Cerebellar nuclear complex (tissue), 1 donor: ENCODE measurements at regions not wholly inside any gene's neighbourhood (a gene's known extent, or its start where the extent isn't known, plus 50 kb on each side); places are given as distances from the start of the nearest gene placed in this dataset.
A peak's percentile ranks its signal among the peaks of the same experiment; 100 is the strongest.

Experiments used
- DNase-seq, 2 experiments: peaks; one replicate each; lab custom pipeline; 2025; lab: John Stamatoyannopoulos, UW

- no peak for DNase-seq
These were observed 381.6 kb downstream of the SIPA1L2 start for GRCh38 chr1:232248276-232248820.

- DNase-seq, result no peak
These were observed 382.3 kb downstream of the SIPA1L2 start for GRCh38 chr1:232247669-232248068.

DNA sequence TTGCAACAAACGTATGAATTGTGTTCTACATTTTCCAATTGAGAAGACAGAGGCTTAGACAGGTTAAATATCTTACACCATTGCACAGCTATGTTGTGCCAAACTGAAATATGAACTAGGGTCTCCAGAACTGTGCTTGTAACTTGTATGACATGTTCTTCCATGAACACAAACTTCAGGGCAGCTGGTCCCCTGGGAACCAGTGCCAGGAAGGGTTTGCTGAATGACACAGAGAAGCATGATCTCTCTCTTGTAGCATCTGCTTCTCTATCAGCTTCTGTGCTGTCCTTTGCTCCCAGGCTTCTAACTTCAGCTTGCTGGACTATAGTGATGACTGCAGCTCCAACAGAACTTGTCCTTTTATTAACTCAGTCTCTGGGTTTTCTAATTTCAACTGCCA lies 385.5 kb downstream of the SIPA1L2 start:
- DNase-seq, result no peak

GRCh38 chr1:232239998-232240397 lies 389.9 kb downstream of the SIPA1L2 start:
- DNase-seq, result no peak

DNA sequence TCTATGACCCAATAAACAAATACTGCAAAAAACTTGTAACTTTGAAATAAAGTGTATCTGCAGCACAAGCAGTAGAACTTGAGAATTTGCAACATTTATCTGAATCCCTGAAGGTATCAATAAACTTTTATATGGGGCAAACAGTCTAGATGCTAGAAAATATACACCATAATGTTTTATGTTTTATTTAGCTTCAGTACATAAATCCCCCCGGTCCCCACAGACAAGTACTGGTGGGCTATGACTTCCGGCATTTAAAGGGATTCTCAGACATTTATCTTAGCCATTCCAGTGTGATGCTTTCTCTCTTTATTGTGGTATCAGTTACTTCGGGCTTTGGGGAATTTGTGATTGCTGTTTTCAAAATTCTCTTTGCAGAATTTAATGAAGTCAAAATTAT lies 390.4 kb downstream of the SIPA1L2 start:
- DNase-seq, result no peak

DNA sequence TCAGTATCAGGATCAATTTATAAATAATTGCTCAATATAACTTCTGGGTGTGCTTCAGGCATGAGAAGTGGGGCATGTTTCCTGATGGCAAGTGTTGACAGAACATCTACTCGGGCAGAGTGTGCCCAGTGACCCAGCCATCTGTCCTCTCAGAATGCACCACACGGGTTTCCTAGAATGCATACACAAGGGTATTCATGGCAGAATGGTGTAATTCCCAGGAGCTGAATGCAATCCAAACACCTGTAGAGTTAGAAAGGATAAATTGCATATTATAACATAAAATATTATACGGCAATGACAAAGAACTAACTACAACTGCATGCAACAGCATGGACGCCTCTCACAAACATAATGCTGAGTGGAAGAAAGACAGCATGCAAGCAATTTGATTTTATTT lies 391.9 kb downstream of the SIPA1L2 start:
- no peak for DNase-seq

GRCh38 chr1:232227306-232227705 lies 402.6 kb downstream of the SIPA1L2 start:
- DNase-seq, result no peak

- no peak for DNase-seq
These were observed 403.7 kb downstream of the SIPA1L2 start for GRCh38 chr1:232226197-232226712.

- DNase-seq, result no peak
These were observed 404.4 kb downstream of the SIPA1L2 start for GRCh38 chr1:232225336-232226131.

GRCh38 chr1:232223887-232224286 lies 406.0 kb downstream of the SIPA1L2 start:
- DNase-seq, result no peak

DNA sequence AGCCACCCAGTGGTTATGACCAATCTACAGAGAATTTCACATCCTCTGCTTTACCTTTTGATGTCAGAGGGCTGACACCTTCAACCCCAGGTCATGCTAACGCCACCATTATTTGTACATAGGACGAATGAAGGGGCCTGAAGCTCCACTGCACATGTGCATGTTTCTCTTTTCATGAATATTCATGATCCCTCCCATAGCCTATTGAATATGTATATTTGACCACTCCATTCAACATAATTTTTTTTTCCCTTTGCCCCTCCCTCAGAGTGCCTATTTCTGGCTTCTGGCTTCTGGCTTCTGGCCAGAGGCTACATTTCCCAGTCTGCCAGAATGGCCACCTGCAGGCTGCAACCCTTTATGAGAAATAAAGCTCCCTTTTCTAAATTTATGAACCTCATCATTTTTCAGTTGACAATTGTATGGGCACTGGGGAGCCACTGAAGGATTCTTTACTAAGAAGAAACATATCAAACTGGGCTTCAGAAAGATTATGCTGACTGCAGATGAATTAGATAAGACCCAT lies 406.7 kb downstream of the SIPA1L2 start:
- DNase-seq, result no peak

DNA sequence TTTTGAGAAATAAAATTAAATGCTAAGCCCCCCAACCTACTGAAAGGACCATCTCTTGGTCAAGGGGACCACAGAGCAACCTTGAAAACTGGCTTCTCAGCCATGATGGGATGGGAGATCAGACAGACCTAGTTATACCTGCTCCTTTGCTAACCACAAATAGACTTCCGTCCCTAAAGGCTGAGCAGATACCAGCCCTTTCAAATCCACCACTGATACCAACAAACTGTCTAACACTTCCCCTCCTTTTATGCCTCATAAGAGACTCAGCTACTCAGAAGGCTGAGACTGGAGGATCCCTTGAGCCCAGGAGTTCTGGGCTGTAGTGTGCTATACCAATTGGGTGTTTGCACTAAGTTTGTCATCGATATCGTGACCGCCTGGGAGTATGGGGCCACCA lies 407.3 kb downstream of the SIPA1L2 start:
- no peak for DNase-seq

DNA sequence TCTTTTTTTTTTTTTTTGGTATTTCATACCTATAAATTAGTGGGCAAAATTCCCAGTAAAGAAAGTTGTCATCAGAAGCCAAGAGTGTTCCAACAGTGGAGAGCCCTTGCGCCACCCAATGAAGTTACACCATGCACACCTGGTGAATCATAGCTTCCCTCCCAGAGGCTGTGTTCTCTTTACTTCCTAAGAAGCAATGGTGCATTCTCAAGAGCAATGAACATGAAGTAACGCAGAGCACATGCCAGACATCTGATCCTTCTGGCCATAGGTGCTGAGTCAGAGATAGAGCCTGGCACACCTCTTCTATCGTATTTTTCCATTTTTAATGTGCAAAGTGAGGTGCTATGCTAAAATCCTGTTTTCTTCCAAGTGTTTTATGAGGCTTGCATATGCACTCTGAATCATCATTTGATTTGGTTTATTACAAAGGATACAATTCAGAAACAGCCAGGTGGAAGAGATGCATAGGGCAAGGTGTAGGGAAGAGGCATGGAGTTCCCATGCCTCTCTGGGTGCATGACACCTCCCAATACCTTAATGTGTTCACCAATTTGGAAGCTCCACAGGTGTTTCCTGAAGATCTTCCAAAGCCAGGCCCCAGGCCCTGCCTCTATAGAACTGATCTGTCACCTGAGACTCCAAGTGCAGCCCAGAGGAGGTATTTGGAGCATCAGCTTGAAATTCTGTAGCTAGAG lies 408.0 kb downstream of the SIPA1L2 start:
- DNase-seq, result no peak

- peak; percentile 35 to 78 for DNase-seq
These were observed 410.7 kb downstream of the SIPA1L2 start for GRCh38 chr1:232218955-232219865.

GRCh38 chr1:232213928-232214327 lies 416.0 kb downstream of the SIPA1L2 start:
- DNase-seq, result no peak

DNA sequence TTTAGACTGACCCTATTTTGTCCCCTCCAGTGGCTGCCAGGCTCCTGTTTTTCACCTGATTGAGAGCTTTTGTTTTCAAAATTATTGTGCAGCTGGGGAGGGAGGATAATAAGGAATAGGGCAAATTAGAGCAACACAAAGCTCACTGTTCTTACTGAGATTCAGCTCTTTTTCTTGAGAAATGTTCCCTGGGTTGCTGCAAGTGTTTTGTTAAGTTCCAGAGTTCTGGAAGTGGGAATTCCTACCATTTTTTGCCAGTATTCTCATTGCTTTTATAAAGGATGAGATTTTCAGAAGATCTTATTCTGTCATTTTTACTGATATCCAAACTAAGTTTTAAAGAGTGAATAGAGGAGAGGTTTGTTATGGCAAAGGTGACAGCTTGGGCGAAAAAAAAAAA lies 417.7 kb downstream of the SIPA1L2 start:
- DNase-seq, result no peak

DNA sequence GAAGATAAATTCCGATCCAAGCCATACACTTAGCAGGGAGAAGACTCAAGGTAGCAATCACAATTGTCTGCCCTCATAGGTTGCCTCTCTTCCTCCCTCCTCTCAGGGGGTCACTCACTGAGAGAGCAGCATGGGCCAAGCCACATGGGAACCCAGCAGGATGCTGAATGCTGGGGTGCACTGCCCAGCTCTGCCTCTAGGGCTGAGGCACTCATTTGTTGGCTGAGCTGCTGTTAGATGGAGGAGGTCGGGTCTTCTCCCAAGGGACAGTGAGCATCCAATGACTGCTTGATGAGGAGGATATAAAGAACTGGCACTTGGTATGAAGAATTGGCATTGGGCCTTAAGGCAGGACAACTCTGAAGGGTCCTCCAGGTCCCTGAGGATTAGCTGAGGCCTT lies 418.8 kb downstream of the SIPA1L2 start:
- no peak for DNase-seq

DNA sequence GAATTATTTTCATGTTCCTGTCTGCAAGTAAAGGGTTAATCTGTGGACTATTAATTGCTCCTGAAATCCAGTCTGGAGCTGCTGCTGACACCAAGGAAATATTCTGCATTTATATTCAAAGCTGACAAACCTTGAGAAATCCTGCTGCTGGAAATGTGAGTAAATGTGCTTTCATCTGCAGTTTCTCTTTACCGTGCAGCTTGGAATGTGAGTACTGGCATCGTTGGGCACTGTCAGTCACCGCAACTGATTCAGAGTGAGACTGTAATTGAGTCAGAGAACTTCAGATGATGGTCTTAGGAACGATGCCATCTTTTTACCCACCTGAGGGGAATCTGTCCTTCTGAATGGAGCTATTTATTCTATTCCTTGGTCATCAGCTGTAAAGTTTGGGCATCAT lies 420.6 kb downstream of the SIPA1L2 start:
- no peak for DNase-seq

DNA sequence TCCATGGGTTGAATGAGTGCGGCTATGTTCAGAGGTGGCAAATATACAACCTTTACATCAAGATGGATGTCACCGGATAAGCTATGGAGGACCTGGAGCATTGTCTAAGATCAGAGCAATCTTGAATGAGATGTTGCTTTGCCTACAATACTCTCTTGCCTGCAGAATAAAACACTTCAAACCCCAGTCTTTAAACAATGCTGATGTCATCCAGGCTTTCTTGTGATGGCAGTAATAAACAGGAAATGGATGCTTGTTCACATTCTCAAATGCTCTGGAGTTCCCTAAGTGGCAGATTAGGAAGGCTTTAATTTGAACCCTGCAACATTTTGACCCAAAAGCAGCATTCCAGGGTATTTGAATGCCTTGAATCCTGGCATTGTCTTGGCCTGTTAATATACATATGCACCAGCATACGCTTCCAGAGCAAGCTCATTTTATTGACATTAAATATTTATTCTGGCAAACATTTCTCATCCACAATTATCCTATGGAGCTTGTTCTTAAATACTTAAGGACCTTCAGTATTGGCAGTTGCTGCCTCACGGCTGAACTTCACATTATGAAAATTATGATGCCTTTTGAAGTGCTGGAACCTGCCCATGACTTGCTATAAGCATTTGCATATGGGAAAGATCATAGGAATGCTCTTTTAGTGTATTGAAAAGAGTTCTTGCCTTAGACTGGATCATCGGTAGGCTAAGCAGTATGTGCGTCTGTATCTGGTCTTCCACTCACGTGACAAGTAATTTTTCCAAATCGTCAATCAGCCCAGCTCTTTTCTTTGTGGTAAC lies 422.7 kb downstream of the SIPA1L2 start:
- no peak for DNase-seq

GRCh38 chr1:232204269-232204668 lies 425.7 kb downstream of the SIPA1L2 start:
- no peak for DNase-seq

DNA sequence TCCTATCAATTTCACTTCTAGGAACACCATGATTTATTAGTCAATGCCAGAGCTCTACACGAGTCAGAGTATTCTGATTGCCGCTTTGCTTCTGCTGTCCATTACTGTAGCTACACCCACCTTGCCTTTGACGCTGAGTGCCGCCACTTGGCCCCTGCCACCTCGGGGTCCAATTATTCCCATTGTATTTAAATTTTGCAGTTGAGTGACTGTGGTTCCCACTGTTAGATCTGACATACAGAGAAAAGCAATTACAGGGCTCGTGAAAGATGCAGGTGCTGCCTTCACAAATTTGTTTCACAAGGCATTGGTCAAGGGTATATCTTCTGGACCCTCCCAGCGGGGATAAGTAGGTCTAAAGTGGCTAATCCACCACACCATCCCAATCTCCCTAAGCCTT lies 428.9 kb downstream of the SIPA1L2 start:
- no peak for DNase-seq
